ENCODE measurements at regions not wholly inside any gene's neighbourhood (a gene's known extent, or its start where the extent isn't known, plus 50 kb on each side); places are given as distances from the start of the nearest gene placed in this dataset.

DNA sequence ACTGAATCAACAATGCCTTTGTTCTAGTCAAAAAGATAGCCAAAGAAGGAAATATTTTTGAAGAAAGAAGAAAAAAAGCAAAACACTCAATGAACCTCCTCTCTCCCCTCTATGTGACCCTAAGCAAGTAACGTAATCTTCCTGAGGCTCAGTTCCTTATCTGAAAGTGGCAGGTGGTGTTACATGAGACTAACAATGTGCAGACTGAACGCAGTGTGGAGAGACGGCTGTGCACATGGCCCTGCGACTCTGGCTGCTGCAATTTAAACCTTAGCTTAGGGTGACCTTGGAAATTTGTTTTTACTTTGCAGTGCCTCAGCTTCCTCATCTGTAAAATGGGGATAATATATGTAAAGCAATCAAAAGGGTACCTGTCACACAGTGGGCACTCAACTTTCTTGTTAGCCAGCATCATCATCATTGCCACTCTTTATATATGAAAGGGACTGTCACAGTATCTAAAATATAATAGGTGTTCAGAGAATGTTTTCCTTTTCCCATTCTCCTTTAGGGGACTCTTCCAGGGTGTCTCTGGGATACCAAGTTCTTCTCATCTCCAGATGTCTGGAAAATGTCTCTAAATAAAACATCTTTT lies 100.1 kb upstream of the JUN start (continued):
- TF ChIP-seq NR2C2 (CRISPR knock-in tag; IDR thresholded peaks at IDR 0.05) (no peak), NR2C2 (tag; IDR thresholded peaks at IDR 0.05) (peak; percentile 83), EP400 (IDR thresholded peaks at IDR 0.05) (peak; percentile 91), BRD4 (IDR thresholded peaks at IDR 0.05) (peak; percentile 65; the same call in 1 of the 2 replicates), EP300 (IDR thresholded peaks at IDR 0.05; ENCODE audit: low read length) (peak; percentile 97), ZNF766 (CRISPR knock-in tag; conservative IDR thresholded peaks at IDR 0.05) (peak; percentile 74), TRIM24 (IDR thresholded peaks at IDR 0.05) (peak; percentile 89 to 91), NR4A1 (CRISPR knock-in tag; IDR thresholded peaks at IDR 0.05) (no peak), NR4A1 (tag; IDR thresholded peaks at IDR 0.05) (peak; percentile 23; the same call in 1 of the 2 replicates), MAZ (CRISPR knock-in tag; conservative IDR thresholded peaks at IDR 0.05 in 1 of 2, IDR thresholded peaks at IDR 0.05 in 1 of 2) (peak in 1 of 2 experiments; percentile 41; a peak in 2 of 4 replicates)
- TF ChIP-seq, protein P1, sequence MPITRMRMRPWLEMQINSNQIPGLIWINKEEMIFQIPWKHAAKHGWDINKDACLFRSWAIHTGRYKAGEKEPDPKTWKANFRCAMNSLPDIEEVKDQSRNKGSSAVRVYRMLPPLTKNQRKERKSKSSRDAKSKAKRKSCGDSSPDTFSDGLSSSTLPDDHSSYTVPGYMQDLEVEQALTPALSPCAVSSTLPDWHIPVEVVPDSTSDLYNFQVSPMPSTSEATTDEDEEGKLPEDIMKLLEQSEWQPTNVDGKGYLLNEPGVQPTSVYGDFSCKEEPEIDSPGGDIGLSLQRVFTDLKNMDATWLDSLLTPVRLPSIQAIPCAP (CRISPR knock-in tag; IDR thresholded peaks at IDR 0.05; ENCODE audit: borderline replicate concordance): no peak
- TF ChIP-seq, protein P2, sequence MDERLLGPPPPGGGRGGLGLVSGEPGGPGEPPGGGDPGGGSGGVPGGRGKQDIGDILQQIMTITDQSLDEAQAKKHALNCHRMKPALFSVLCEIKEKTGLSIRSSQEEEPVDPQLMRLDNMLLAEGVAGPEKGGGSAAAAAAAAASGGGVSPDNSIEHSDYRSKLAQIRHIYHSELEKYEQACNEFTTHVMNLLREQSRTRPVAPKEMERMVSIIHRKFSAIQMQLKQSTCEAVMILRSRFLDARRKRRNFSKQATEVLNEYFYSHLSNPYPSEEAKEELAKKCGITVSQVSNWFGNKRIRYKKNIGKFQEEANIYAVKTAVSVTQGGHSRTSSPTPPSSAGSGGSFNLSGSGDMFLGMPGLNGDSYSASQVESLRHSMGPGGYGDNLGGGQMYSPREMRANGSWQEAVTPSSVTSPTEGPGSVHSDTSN (CRISPR knock-in tag; IDR thresholded peaks at IDR 0.05; ENCODE audit: low read depth): no peak
- TF ChIP-seq, protein P2 (tag; conservative IDR thresholded peaks at IDR 0.05; ENCODE audit: low read depth): peak; percentile 26; the same call in 1 of the 2 replicates
- TF ChIP-seq, protein P3, sequence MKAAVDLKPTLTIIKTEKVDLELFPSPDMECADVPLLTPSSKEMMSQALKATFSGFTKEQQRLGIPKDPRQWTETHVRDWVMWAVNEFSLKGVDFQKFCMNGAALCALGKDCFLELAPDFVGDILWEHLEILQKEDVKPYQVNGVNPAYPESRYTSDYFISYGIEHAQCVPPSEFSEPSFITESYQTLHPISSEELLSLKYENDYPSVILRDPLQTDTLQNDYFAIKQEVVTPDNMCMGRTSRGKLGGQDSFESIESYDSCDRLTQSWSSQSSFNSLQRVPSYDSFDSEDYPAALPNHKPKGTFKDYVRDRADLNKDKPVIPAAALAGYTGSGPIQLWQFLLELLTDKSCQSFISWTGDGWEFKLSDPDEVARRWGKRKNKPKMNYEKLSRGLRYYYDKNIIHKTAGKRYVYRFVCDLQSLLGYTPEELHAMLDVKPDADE (conservative IDR thresholded peaks at IDR 0.05; ENCODE audit: control insufficient read depth, low read depth, low read length): peak; percentile 49; the same call in 1 of the 2 replicates
- TF ChIP-seq, protein P4, sequence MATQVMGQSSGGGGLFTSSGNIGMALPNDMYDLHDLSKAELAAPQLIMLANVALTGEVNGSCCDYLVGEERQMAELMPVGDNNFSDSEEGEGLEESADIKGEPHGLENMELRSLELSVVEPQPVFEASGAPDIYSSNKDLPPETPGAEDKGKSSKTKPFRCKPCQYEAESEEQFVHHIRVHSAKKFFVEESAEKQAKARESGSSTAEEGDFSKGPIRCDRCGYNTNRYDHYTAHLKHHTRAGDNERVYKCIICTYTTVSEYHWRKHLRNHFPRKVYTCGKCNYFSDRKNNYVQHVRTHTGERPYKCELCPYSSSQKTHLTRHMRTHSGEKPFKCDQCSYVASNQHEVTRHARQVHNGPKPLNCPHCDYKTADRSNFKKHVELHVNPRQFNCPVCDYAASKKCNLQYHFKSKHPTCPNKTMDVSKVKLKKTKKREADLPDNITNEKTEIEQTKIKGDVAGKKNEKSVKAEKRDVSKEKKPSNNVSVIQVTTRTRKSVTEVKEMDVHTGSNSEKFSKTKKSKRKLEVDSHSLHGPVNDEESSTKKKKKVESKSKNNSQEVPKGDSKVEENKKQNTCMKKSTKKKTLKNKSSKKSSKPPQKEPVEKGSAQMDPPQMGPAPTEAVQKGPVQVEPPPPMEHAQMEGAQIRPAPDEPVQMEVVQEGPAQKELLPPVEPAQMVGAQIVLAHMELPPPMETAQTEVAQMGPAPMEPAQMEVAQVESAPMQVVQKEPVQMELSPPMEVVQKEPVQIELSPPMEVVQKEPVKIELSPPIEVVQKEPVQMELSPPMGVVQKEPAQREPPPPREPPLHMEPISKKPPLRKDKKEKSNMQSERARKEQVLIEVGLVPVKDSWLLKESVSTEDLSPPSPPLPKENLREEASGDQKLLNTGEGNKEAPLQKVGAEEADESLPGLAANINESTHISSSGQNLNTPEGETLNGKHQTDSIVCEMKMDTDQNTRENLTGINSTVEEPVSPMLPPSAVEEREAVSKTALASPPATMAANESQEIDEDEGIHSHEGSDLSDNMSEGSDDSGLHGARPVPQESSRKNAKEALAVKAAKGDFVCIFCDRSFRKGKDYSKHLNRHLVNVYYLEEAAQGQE (IDR thresholded peaks at IDR 0.05; ENCODE audit: borderline replicate concordance): peak; percentile 53; the same call in 1 of the 2 replicates
- TF ChIP-seq, protein P4 (CRISPR knock-in tag; IDR thresholded peaks at IDR 0.05; ENCODE audit: low read depth): no peak
